Body of pancreas (tissue), 4 donors: ENCODE measurements at regions not wholly inside any gene's neighbourhood (a gene's known extent, or its start where the extent isn't known, plus 50 kb on each side); places are given as distances from the start of the nearest gene placed in this dataset.

Source experiments
- POLR2A ChIP-seq, 3 donors: fragments of 450-650 bp; IDR thresholded peaks; one replicate each; pipeline ENCODE4 v1.6.1; 2016; ENCODE audit warnings: antibody characterized with exemption in 3 of 3, mild to moderate bottlenecking in 2 of 3
- TF ChIP-seq, protein P1 (sequence below), 7 experiments: fragments of 450-650 bp in 4 of 7; fragments of 200-600 bp in 3 of 7; sonication (generic) in 3 of 7; IDR thresholded peaks; one replicate each; pipeline ENCODE4 v1.5.1; 2016 to 2019; ENCODE audit warnings: antibody characterized with exemption in 7 of 7

DNA sequence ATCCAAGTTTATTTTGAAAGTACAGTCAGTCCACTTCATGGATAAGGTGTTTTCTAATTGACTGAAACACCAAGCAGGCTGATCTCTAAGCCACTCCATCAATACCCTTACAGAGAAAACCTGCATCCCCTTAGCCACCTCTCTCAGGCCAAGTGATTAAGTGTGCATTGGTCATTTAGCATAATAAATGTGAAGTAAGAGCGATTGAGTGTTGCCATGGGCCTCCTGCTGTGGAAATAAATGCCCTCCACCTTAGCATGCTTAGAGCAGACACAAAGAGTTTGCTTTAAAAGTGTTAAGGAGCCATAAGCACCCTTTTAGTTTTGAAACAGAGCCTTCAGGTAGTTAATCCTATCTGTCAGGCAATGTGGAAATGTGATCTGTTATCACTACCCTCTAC, 386.5 kb downstream of the GPAT3 start:
- TF ChIP-seq, protein P1, sequence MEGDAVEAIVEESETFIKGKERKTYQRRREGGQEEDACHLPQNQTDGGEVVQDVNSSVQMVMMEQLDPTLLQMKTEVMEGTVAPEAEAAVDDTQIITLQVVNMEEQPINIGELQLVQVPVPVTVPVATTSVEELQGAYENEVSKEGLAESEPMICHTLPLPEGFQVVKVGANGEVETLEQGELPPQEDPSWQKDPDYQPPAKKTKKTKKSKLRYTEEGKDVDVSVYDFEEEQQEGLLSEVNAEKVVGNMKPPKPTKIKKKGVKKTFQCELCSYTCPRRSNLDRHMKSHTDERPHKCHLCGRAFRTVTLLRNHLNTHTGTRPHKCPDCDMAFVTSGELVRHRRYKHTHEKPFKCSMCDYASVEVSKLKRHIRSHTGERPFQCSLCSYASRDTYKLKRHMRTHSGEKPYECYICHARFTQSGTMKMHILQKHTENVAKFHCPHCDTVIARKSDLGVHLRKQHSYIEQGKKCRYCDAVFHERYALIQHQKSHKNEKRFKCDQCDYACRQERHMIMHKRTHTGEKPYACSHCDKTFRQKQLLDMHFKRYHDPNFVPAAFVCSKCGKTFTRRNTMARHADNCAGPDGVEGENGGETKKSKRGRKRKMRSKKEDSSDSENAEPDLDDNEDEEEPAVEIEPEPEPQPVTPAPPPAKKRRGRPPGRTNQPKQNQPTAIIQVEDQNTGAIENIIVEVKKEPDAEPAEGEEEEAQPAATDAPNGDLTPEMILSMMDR (IDR thresholded peaks at IDR 0.05): no peak
- TF ChIP-seq POLR2A (IDR thresholded peaks at IDR 0.05): no peak
